Epithelial cell of proximal tubule (primary cell): ENCODE measurements at regions not wholly inside any gene's neighbourhood (a gene's known extent, or its start where the extent isn't known, plus 50 kb on each side); places are given as distances from the start of the nearest gene placed in this dataset.
"Not testable (repeated sequence)": the region's sequence is repeated elsewhere in the genome, so short reads cannot be mapped to it uniquely, and the experiment has no call there.

ENCODE experiments used
- DNase-seq: peaks from one replicate; pipeline ENCODE4 v3.0.0-alpha.2; 2011; ENCODE audit warnings: low read depth
- H3K4me3 ChIP-seq: 2 replicates; pipeline ENCODE4 v1.5.1; 2011; ENCODE audit warnings: low read depth, mild to moderate bottlenecking, low read length
- TF ChIP-seq, protein P1 (sequence below): conservative IDR thresholded peaks from 2 replicates; pipeline ENCODE4 v1.5.1; 2012; ENCODE audit warnings: low read depth, mild to moderate bottlenecking, low read length

DNA sequence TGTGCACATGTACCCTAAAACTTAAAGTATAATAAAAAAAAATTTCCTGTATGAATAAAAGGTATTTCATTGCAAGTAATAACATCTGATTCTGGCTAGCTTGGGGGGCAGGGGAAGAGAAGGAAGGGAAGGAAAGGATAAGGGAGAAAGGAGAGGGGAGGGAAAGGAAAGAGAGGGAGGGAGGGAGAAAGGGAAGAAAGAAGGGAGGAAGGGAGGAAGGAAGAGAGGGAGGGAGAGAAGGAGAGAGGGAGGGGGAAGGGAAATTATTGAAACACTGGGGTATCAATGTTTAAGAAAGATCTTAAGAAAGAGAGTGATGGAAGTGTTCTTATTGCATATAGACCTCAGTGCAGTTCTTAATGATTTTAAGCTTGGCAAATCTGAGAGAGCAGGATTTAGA lies 129.8 kb upstream of the ZNF366 start:
- no peak overlapping the region for H3K4me3 ChIP-seq
- no peak for DNase-seq
- TF ChIP-seq, protein P1, sequence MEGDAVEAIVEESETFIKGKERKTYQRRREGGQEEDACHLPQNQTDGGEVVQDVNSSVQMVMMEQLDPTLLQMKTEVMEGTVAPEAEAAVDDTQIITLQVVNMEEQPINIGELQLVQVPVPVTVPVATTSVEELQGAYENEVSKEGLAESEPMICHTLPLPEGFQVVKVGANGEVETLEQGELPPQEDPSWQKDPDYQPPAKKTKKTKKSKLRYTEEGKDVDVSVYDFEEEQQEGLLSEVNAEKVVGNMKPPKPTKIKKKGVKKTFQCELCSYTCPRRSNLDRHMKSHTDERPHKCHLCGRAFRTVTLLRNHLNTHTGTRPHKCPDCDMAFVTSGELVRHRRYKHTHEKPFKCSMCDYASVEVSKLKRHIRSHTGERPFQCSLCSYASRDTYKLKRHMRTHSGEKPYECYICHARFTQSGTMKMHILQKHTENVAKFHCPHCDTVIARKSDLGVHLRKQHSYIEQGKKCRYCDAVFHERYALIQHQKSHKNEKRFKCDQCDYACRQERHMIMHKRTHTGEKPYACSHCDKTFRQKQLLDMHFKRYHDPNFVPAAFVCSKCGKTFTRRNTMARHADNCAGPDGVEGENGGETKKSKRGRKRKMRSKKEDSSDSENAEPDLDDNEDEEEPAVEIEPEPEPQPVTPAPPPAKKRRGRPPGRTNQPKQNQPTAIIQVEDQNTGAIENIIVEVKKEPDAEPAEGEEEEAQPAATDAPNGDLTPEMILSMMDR, result no peak

GRCh38 chr5:72636565-72636964 lies 129.4 kb upstream of the ZNF366 start:
- H3K4me3 ChIP-seq, DNase-seq: not testable (repeated sequence)

DNA sequence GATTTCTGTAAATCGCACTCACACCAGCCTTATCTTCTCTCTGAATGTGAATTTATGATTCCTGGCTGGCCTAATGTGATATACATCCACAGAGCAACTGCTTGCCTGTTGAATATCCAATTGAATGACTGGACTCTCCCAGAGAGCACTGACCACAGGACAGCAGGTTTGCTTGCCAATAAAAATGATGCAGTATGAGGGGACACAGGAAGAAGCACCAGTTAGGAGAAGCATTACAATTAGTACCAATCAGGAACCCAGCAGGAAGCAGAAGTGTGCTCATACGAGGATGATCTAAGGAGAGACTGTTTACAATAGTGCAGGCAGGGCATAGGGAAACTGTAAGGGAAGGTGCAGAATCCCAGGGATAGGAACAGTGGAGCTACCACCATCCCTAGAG lies 127.2 kb upstream of the ZNF366 start:
- TF ChIP-seq, protein P1, result no peak
- no peak overlapping the region for H3K4me3 ChIP-seq
- DNase-seq, result no peak

GRCh38 chr5:72633649-72634048 lies 126.4 kb upstream of the ZNF366 start:
- no peak for DNase-seq

DNA sequence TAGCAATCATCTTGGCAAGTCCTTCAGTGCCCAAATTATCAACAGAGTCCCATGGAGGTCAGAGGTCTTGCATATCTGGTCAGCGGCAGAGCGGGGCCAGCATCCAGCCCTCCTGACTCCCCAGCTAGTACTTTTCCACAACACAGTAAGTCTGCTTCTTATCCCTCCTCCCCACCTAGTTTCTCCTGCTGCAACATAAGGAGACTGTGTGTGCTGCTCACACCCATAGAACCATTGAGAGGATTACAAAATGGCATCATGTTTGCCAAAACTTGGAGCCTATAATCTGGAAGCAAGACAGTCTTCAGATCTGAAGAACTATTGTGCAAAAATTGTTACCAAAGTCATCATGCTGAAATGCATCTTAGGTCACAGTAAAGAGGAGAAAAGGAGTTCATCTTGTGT lies 125.8 kb upstream of the ZNF366 start:
- H3K4me3 ChIP-seq, result no peak overlapping the region
- TF ChIP-seq, protein P1, result no peak
- DNase-seq, result no peak

More at GRCh38 chr5:72633649-72634048, 126.4 kb upstream of the ZNF366 start:
- no peak overlapping the region for H3K4me3 ChIP-seq
- TF ChIP-seq, protein P1, result no peak

DNA sequence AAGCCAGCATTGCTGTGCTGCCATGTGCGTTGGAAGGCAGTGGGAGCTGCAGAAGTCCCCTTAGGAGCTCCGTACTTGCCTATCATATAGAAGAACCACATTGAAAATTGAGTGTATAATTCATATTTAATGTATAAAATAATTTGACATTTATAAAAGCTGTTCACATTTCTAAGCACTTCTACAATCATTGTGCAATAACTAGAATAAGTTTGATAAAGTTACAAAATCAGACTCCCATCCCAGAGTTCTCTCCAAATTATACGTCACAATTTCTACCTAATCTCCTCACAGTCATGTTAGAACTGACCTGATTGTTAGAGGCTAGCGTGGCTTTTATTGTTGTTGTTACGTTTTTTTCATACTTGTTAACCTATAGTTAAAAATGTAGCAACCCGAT lies 123.5 kb upstream of the ZNF366 start:
- TF ChIP-seq, protein P1, result no peak
- no peak for DNase-seq
- H3K4me3 ChIP-seq, result no peak overlapping the region

DNA sequence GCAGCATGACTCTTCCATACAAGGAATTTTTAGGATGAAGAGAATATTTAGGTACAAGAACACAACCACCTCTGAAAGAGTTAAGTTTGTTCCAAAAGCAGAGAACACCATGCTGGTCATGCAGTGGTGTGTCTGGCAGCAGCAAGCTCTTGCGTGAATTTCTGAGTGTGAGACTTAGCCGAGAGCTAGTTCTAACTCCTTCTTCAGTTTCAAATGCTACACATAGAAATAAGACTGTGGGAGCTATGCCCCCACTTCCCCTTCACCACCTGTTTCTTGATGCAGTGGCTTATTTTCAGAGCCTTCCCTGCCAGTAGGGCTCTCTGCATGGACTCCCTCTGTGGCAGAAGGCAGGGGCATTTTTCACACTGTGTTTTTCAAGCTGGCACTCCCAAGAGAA lies 122.9 kb upstream of the ZNF366 start:
- no peak for DNase-seq
- TF ChIP-seq, protein P1, result no peak
- H3K4me3 ChIP-seq, result no peak overlapping the region

GRCh38 chr5:72628771-72629371 lies 121.7 kb upstream of the ZNF366 start:
- TF ChIP-seq, protein P1, result no peak
- no peak for DNase-seq
- no peak overlapping the region for H3K4me3 ChIP-seq
